ENCODE measurements at regions not wholly inside any gene's neighbourhood (a gene's known extent, or its start where the extent isn't known, plus 50 kb on each side); places are given as distances from the start of the nearest gene placed in this dataset.

DNA sequence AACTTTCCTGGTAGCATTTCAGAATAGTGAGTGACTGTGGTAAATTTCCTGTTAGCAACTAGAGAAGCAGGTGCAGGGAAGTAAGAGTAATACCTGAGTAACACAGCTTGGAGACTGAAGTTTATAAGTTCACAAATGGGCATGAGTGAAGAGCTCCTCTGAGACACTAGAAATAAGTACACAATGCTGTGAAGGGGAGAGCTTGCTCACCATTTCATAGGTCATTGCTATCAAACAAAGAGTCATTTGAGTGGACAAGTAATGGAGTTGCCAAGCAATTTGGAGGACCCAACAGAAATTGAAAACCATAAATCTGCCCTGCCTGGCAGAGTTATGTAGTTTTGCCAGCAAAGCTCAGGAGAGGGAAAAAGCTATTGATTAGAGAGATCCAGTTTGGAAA, 523.6 kb downstream of the TRAM1L1 start:
- H3K27me3 ChIP-seq (ENCODE audit: control insufficient read depth in 1 of 2, insufficient read depth in 2 of 2, low read length in 2 of 2), result no peaks in the 10 kb centered on the region
- no peak for TF ChIP-seq CTCF (IDR thresholded peaks at IDR 0.05)
- no peaks in the 10 kb centered on the region for H3K4me1 ChIP-seq (ENCODE audit: insufficient read depth, low read length)
- H3K36me3 Mint-ChIP-seq (ENCODE audit: low read depth), result no peaks in the 10 kb centered on the region
- no peaks in the 10 kb centered on the region for H3K4me1 Mint-ChIP-seq (ENCODE audit: low read depth)
- H3K4me3 ChIP-seq (ENCODE audit: low read length), result no peak overlapping the region
- ATAC-seq (ENCODE audit: poor library complexity) (no peak), DNase-seq (no peak)
- no peak overlapping the region for H3K27ac Mint-ChIP-seq
- H3K27ac ChIP-seq (ENCODE audit: low read depth in 1 of 2, low read length in 2 of 2), result no peak overlapping the region
- H3K36me3 ChIP-seq (ENCODE audit: insufficient read depth, low read length), result no peaks in the 10 kb centered on the region
- intact Hi-C loops (cut with DNase I, micrococcal nuclease), result no loop called here
- H3K4me3 Mint-ChIP-seq, result no peak overlapping the region
- peaks cover 21% of the 10 kb centered on the region for H3K9me3 Mint-ChIP-seq
- POLR2A ChIA-PET, result no interaction called here
- H3K27me3 Mint-ChIP-seq, result no peaks in the 10 kb centered on the region
- H3K9me3 ChIP-seq (ENCODE audit: control insufficient read depth in 1 of 2, insufficient read depth in 1 of 2, low read length in 2 of 2), result peaks cover 0 to 11% of the 10 kb centered on the region in 2 experiments
- CTCF ChIA-PET, result no interaction called here

GRCh38 chr4:116551806-116552205, 533.6 kb downstream of the TRAM1L1 start:
- Mint-ChIP-seq H3K27ac (no peak overlapping the region), H3K4me1 (ENCODE audit: low read depth) (no peaks in the 10 kb centered on the region), H3K36me3 (ENCODE audit: low read depth) (no peaks in the 10 kb centered on the region), H3K4me3 (no peak overlapping the region), H3K9me3 (no peaks in the 10 kb centered on the region), H3K27me3 (no peaks in the 10 kb centered on the region)
- ATAC-seq (ENCODE audit: poor library complexity) (no peak), DNase-seq (no peak)
- CTCF ChIA-PET, result no interaction called here
- intact Hi-C loops (cut with DNase I, micrococcal nuclease), result no loop called here
- Histone ChIP-seq H3K27me3 (ENCODE audit: control insufficient read depth in 1 of 2, insufficient read depth in 2 of 2, low read length in 2 of 2) (no peaks in the 10 kb centered on the region), H3K4me1 (ENCODE audit: insufficient read depth, low read length) (no peaks in the 10 kb centered on the region), H3K9me3 (ENCODE audit: control insufficient read depth in 1 of 2, insufficient read depth in 1 of 2, low read length in 2 of 2) (peaks cover 0 to 6% of the 10 kb centered on the region in 2 experiments), H3K27ac (ENCODE audit: low read depth in 1 of 2, low read length in 2 of 2) (no peak overlapping the region), H3K36me3 (ENCODE audit: insufficient read depth, low read length) (no peaks in the 10 kb centered on the region), H3K4me3 (ENCODE audit: low read length) (no peak overlapping the region)
- POLR2A ChIA-PET, result no interaction called here
- no peak for TF ChIP-seq CTCF (IDR thresholded peaks at IDR 0.05)

DNA sequence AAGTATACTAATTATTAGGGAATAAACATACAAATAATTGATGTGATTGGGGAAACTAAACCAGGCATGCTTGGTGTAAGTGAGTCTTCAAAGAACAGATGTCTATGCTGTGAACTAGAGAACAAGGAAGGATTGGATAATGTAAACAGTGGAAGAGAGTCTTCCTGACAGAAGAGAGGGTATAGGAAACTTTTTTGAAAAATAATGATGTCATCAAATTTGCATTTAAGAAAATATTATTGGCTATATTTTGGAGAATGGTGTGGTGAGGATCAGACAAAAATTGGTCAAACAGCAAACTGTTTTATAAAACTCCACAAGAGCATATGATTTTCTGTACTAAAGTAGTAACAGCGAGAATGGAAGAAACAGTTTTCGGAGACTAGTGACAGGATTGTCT, 537.7 kb downstream of the TRAM1L1 start:
- no peak overlapping the region for H3K4me3 Mint-ChIP-seq

More for the DNA sequence above, 537.7 kb downstream of the TRAM1L1 start:
- no peak overlapping the region for H3K27ac Mint-ChIP-seq
- no peaks in the 10 kb centered on the region for H3K27me3 Mint-ChIP-seq
- Histone ChIP-seq H3K27me3 (ENCODE audit: control insufficient read depth in 1 of 2, insufficient read depth in 2 of 2, low read length in 2 of 2) (no peaks in the 10 kb centered on the region), H3K4me1 (ENCODE audit: insufficient read depth, low read length) (no peaks in the 10 kb centered on the region), H3K9me3 (ENCODE audit: control insufficient read depth in 1 of 2, insufficient read depth in 1 of 2, low read length in 2 of 2) (no peaks in the 10 kb centered on the region), H3K27ac (ENCODE audit: low read depth in 1 of 2, low read length in 2 of 2) (no peak overlapping the region), H3K4me3 (ENCODE audit: low read length) (no peak overlapping the region), H3K36me3 (ENCODE audit: insufficient read depth, low read length) (no peaks in the 10 kb centered on the region)
- DNase-seq (no peak), ATAC-seq (ENCODE audit: poor library complexity) (no peak)
- H3K4me1 Mint-ChIP-seq (ENCODE audit: low read depth), result no peaks in the 10 kb centered on the region
- no peak for TF ChIP-seq CTCF (IDR thresholded peaks at IDR 0.05)
- ChIA-PET POLR2A (no interaction called here), CTCF (no interaction called here)
- intact Hi-C loops (cut with DNase I, micrococcal nuclease), result no loop called here
- peaks cover 2% of the 10 kb centered on the region for H3K9me3 Mint-ChIP-seq
- no peaks in the 10 kb centered on the region for H3K36me3 Mint-ChIP-seq (ENCODE audit: low read depth)
